ENCODE measurements at regions not wholly inside any gene's neighbourhood (a gene's known extent, or its start where the extent isn't known, plus 50 kb on each side); places are given as distances from the start of the nearest gene placed in this dataset.

- TF ChIP-seq EZH2 (IDR thresholded peaks at IDR 0.05; ENCODE audit: low read depth) = no peak
- TF ChIP-seq CTCF (conservative IDR thresholded peaks at IDR 0.05) = no peak
Observed at GRCh38 chr11:97854357-97854756, 1166.4 kb upstream of the CNTN5 start.

All from PC-9 (cell line).